ENCODE measurements at regions not wholly inside any gene's neighbourhood (a gene's known extent, or its start where the extent isn't known, plus 50 kb on each side); places are given as distances from the start of the nearest gene placed in this dataset.
"Not testable (repeated sequence)": the region's sequence is repeated elsewhere in the genome, so short reads cannot be mapped to it uniquely, and the experiment has no call there.

- in situ Hi-C loops (cut with MboI; ENCODE audit: low pct_unique_long_range_greater_than_20kb, low sequenced_read_pairs): no loop called here
- DNase-seq: no peak
Observed at GRCh38 chr5:112529525-112529924, 110.4 kb upstream of the EPB41L4A start.

DNA sequence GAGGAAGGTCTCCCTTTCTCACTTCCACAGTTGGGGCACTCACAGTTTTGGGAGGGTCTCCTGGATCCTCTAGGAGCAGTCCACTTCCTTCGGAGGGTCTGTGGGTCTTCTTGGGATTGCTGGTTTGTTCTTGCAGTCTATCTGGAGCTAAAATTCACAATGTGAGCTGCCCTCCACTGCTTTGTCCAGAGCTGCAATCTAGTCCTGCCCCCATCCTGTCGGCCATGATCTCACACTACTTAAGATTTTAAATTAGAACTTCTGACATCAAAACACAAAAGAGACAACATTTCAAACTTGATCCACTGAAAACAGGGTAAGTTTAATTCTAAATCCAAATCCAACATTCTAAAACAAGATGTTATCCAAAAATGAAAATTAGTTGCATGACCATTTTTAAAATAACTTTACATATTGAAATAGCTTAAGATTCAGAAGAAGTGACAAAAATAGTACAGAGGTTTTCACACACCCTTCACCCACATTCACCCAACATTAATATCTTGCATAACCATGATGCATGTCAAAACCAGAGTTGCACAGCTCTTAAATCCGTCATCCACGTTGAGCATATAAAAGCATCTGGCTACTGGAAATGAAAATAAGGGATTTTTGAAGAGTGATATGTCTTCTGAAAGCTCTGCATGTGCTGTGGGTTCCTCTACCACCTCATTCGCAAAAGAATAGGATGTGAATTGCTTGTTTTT is 113.7 kb upstream of the EPB41L4A start:
- no peak for DNase-seq
- in situ Hi-C loops (cut with MboI; ENCODE audit: low pct_unique_long_range_greater_than_20kb, low sequenced_read_pairs): no loop called here

DNA sequence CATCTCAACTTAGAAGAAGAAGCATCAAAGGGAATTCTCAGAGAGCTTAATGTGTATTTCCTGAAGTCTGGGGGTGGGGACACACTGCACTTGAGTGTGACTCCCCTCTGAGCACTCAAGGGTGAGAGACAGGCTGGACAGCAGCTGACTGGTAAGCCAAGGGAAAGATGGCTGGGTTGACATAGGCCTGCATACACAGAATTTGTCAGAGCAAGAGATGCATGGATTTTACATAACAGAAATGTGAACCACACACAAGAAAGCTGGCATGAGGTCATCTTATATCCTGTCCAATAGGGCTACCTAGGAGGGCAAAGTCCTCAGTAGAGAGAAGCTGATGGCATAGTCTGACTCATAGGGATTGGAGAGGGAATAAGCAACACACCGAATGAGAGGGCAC is 114.3 kb upstream of the EPB41L4A start:
- in situ Hi-C loops (cut with MboI; ENCODE audit: low pct_unique_long_range_greater_than_20kb, low sequenced_read_pairs): no loop called here
- no peak for DNase-seq

- in situ Hi-C loops (cut with MboI; ENCODE audit: low pct_unique_long_range_greater_than_20kb, low sequenced_read_pairs): no loop called here
- no peak for DNase-seq
Observed at GRCh38 chr5:112534067-112534583, 115.0 kb upstream of the EPB41L4A start.

DNA sequence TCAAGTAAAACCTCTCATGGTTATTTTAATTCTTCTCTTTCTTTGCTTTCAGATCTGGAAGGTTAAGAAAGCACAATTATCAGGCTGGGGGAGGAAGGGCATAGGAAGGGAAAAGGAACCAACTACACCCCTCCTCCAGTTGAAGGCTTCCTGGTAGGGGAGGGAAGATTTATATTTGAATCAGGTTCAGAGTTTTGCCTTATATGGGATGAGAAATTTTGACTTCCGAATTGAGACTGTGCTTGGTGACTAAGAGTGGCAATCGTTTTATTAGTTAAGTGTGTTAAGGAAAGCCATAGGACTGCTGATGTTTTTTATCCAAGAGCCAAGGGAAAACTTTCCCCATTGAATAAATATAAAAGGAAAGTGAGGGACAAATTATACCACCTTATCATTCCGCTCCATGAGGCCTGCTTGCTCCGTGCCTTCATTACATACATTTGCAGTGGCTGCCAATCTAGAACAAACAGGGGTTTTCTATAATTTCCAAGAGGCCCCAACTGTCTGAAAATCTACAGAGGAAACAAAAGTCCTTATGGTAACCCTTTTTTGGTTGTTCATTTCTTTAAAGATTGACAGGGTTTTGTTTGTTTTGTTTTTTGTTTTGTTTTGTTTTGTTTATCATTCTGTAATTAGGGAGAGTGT is 115.7 kb upstream of the EPB41L4A start:
- DNase-seq: no peak
- in situ Hi-C loops (cut with MboI; ENCODE audit: low pct_unique_long_range_greater_than_20kb, low sequenced_read_pairs): no loop called here

- no peak for DNase-seq
- in situ Hi-C loops (cut with MboI; ENCODE audit: low pct_unique_long_range_greater_than_20kb, low sequenced_read_pairs): no loop called here
Observed at GRCh38 chr5:112535356-112535755, 116.3 kb upstream of the EPB41L4A start.

GRCh38 chr5:112544558-112544957 is 125.5 kb upstream of the EPB41L4A start:
- in situ Hi-C loops (cut with MboI; ENCODE audit: low pct_unique_long_range_greater_than_20kb, low sequenced_read_pairs); DNase-seq: not testable (repeated sequence)

DNA sequence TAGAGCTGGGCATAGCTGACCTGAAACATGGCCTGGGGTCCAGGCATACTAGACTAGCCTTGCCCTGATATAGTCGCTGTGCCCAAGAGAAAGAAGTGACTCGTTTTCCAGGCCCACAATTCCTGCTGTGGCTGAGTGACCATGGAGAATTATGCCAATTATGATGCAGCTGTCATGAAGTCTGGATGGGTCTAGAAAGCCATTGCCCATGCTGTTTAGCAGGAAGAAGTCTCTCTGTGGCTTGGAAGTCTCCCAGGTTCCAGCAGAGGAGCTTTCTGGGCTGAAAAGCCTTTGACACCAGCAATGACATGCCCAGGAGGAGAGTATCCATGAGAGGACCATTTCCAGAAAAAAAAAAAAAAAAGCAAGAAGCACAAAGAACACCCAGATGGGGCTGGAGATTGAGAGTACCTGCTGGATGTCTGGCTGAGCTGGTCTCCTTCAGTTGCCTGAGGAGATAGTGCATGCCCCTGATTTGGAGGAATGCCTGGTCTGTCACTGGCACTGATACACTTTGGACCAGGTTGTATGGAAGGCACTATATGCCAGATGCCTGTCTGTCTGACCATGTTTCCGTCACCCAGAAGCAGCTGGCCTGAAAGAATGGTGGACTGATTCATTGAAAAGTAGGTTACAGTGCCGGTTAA is 128.0 kb upstream of the EPB41L4A start:
- in situ Hi-C loops (cut with MboI; ENCODE audit: low pct_unique_long_range_greater_than_20kb, low sequenced_read_pairs): no loop called here
- no peak for DNase-seq

DNA sequence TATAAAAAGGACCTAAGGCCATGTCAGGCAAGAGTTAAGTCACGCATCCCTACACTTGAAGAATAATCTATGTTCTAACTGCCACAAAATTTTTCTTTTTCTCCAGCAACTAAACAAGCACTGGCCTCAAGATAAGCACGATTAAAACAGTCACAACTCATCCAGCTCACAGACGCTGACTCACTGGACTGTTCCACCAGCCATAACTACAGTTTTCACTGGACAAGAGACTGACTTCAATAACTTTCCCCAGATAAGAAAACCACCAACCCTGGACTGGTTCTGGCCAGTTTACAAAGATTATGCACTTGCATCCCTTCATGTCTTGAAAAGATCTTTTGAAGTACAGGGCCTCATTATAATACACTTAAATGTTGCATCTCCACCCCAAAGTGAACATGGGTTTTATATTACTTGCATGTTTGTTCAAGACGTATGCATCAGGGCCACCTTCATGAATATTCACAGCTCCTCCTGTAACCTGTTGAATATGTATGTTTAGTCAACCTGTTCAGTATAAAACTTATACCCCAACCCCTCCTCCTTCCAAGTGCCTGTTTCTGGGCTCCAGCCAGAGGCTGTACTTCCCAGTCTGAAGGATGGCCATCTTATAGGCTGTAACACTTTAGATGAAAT is 129.3 kb upstream of the EPB41L4A start:
- in situ Hi-C loops (cut with MboI; ENCODE audit: low pct_unique_long_range_greater_than_20kb, low sequenced_read_pairs): no loop called here
- DNase-seq: no peak

GRCh38 chr5:112549127-112549526 is 130.1 kb upstream of the EPB41L4A start:
- DNase-seq: no peak
- in situ Hi-C loops (cut with MboI; ENCODE audit: low pct_unique_long_range_greater_than_20kb, low sequenced_read_pairs): no loop called here

DNA sequence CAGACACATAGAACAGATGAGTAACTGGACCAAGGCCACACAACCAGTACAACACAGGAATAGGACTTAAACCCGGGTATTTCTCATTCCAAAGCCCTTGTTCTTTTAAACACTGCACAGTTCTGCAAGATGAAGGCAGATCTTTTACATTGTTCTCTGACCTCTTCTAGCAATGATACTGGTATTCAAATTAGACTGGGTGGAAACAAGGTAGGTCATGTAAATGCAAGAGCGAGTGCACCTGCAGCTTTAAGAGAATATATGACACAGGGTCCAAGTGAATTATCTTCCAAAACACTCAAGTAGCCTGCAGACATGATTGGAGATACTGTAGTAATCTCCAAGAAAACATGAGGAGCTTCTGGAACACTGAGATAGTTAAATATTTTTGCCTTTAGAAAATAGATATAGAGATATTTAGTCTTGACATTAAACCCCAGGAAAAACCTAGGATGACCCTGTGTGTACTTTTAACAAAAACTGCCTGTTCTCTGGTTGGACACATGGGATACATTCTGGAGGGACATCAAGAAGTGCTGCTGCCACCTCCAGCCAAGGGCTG is 130.6 kb upstream of the EPB41L4A start:
- in situ Hi-C loops (cut with MboI; ENCODE audit: low pct_unique_long_range_greater_than_20kb, low sequenced_read_pairs): no loop called here

GRCh38 chr5:112551419-112552032 is 132.4 kb upstream of the EPB41L4A start:
- DNase-seq: peak; percentile 73
- in situ Hi-C loops (cut with MboI; ENCODE audit: low pct_unique_long_range_greater_than_20kb, low sequenced_read_pairs): no loop called here

More for the DNA sequence above, 130.6 kb upstream of the EPB41L4A start:
- DNase-seq: no peak

DNA sequence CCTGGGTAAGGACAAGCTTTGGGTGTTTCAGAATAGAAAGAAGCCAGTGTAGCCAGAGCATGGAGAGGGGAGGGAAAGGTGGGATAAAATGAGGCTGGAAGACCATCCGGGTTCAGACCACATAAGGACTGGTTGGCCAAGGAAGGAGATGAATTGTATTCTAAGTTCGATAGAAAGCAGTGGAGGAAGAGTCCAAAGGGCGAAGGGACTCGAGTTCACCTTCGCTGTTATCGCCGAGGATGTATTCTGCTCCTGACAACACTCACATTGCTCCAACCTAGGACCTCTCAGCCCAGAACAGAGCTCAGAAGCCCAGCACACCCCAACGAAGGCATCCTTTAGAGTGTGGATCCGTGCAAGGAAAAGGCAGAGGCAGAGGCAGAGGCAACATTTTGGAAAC is 133.1 kb upstream of the EPB41L4A start:
- in situ Hi-C loops (cut with MboI; ENCODE audit: low pct_unique_long_range_greater_than_20kb, low sequenced_read_pairs): no loop called here
- no peak for DNase-seq

DNA sequence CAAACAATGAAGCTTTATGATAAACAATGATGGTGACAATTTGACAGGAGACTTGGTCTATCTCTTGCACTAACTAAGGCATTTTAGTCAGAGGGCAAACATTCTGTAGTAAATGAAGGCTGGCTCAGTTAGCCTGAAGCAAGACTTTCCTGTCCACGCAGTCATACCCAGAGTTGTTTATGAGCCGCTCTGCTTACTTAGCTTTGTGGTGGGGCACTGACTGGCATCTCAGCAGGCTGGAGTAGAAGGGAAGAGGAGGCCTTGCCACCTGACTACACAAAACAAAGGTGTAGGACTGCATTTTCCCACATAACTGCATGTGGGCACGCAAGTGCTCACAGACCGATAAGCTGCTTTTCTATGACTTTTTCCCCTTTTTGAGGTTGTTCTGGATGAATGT is 133.7 kb upstream of the EPB41L4A start:
- DNase-seq: no peak
- in situ Hi-C loops (cut with MboI; ENCODE audit: low pct_unique_long_range_greater_than_20kb, low sequenced_read_pairs): no loop called here

GRCh38 chr5:112554101-112554977 is 135.3 kb upstream of the EPB41L4A start:
- in situ Hi-C loops (cut with MboI; ENCODE audit: low pct_unique_long_range_greater_than_20kb, low sequenced_read_pairs): no loop called here
- DNase-seq: no peak

DNA sequence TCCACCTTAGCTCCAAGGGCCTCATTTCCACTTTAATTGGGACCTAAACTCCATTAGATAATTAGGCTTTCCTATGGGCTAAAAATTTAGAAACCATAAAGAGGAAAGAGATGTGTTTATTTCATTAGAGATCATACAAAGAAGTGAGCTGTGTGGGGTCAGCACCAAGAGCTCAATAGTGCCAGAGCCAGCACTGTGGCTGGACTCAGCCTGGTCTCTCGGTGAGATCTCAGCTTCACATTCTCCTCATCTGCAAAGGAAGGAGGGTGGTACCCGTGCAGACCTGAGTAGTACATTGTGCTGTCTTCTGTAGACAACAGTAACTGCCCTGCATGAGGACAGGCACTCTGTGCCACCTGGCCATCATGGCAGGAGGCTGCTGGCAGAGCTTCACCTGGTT is 136.1 kb upstream of the EPB41L4A start:
- no peak for DNase-seq
- in situ Hi-C loops (cut with MboI; ENCODE audit: low pct_unique_long_range_greater_than_20kb, low sequenced_read_pairs): no loop called here

DNA sequence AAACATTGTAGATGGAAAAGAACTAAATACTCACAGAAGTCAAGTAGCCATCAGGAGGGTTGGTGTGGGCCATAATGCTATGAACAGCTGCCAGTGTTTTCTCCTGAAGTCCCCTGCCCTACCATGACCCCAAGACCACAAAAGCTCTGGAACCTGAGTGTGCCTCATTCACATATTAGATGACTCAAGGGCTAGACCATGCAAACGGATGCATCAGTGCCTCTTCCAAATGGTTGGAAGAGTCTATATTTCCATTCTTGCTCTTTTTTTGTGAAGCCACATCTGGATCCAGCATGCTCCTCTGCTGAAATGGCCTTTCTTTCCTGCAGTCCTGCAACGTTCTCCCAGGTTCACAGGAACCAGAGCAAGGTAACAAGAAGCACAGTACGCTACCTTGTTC is 136.6 kb upstream of the EPB41L4A start:
- DNase-seq: no peak
- in situ Hi-C loops (cut with MboI; ENCODE audit: low pct_unique_long_range_greater_than_20kb, low sequenced_read_pairs): no loop called here

- in situ Hi-C loops (cut with MboI; ENCODE audit: low pct_unique_long_range_greater_than_20kb, low sequenced_read_pairs); DNase-seq: not testable (repeated sequence)
Observed at GRCh38 chr5:112559501-112559900, 140.4 kb upstream of the EPB41L4A start.

Data from KBM-7 (cell line).